HS-27A (cell line): ENCODE measurements at regions not wholly inside any gene's neighbourhood (a gene's known extent, or its start where the extent isn't known, plus 50 kb on each side); places are given as distances from the start of the nearest gene placed in this dataset.

Source experiments
- DNase-seq: peaks from one replicate; pipeline ENCODE4 v3.0.0-alpha.2; 2012; ENCODE audit warnings: low read depth, missing footprints

DNA sequence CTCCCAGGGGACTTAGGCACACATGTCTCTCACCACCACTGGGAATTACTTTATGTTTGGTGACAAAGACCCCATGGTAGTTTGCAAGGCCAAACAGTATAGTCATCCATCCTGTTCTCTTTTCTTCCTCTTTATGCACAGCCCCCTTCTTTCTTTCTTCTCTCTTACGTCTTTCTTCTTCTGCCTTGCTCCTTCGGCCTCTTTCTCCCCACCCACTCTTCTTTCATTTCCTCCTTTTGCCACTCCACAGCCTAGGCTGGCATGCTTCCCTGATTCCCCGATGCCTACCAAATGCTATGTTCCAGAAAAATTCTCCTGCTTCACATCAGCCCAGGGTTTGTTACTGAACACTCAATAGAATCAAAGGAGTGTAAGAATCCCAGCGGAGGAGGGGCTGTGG lies 62.4 kb upstream of the MKLN1 start:
- no peak for DNase-seq

GRCh38 chr7:131267631-131268030 lies 60.0 kb upstream of the MKLN1 start:
- DNase-seq: no peak

GRCh38 chr7:131268906-131269305 lies 58.8 kb upstream of the MKLN1 start:
- no peak for DNase-seq

DNA sequence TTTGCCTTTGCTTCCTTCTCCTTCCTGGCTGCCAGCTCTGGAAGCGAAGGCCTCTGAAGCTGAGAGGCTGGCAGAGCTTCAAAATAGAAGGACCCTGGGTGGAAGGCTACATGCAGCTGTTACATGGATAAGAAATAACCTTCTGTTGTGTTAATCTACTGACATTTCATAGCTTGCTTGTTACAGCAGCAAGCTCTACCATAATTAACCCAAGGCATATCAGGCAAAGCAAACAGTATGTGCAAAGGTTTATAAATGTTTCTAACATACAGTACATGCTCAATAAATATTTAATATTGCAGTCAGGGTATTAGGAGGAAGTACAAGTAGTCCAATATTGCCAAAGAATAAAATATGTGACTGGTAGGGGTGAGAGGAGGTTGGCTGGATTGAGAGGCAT lies 55.6 kb upstream of the MKLN1 start:
- DNase-seq: no peak

GRCh38 chr7:131274986-131275385 lies 52.7 kb upstream of the MKLN1 start:
- no peak for DNase-seq

- DNase-seq: no peak
Measured at GRCh38 chr7:131276190-131276589, 51.5 kb upstream of the MKLN1 start.

DNA sequence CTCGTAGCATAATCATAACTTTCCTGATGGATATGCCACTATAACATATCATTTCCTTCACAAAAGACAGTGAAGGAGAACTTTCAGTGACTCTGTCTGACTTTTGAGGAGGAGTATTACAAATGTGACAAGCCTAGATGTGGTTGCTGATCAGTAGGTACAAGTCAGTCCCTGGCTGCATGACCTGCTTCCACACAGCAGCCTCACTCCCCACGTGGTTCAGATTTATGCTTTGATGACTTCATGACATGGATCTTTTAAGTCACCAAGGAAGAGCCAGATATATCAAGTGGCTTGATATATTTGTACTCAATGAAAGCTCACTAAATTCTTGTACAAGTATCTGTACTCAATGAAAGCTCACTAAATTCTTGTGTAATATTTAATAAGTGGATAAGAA lies 50.9 kb upstream of the MKLN1 start:
- DNase-seq: no peak
